ENCODE measurements at regions not wholly inside any gene's neighbourhood (a gene's known extent, or its start where the extent isn't known, plus 50 kb on each side); places are given as distances from the start of the nearest gene placed in this dataset.
"Not testable (repeated sequence)": the region's sequence is repeated elsewhere in the genome, so short reads cannot be mapped to it uniquely, and the experiment has no call there.

DNA sequence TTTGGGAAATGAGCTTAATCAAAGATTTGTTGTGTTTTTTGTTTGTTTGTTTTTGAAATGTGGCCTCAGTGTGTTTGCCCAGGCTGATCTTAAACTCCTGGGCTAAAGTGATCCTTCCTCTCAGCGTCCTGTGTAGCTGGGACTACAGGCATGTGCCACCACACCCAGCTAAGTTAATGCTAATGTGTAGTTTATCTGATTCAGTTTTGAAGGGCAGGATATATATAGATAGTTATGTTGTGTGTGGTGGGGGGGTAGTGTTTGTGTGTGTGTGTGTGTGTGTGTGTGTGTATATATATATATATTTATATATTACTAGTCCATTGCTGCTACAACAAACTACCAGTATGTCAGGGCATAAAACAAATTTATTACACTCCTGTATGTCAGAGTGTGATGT, 108.1 kb upstream of the PTPN20 start:
- intact Hi-C loops (cut with micrococcal nuclease); H3K9ac ChIP-seq (ENCODE audit: insufficient read depth, low read length, poor library complexity, severe bottlenecking); H3K4me1 Mint-ChIP-seq; H3K79me2 ChIP-seq (ENCODE audit: insufficient read depth, low read length); DNase-seq; H3K9me3 Mint-ChIP-seq; H3K27ac Mint-ChIP-seq; H3K36me3 Mint-ChIP-seq; H3K4me3 Mint-ChIP-seq; H2AFZ ChIP-seq (ENCODE audit: insufficient read depth, low read depth, low read length, poor library complexity, severe bottlenecking); H3K9me3 ChIP-seq (replicated peaks in 1 of 2; ENCODE audit: control insufficient read depth in 1 of 2, insufficient read depth in 1 of 2, low read length in 2 of 2); H3K27me3 Mint-ChIP-seq (ENCODE audit: low read depth in 3 of 3); H3K27ac ChIP-seq (ENCODE audit: low read depth in 1 of 2, low read length in 2 of 2); H3K27me3 ChIP-seq (ENCODE audit: control insufficient read depth in 2 of 2, insufficient read depth in 2 of 2, low read length in 2 of 2); H3K36me3 ChIP-seq (replicated peaks in 1 of 2; ENCODE audit: control insufficient read depth in 1 of 2, insufficient read depth in 2 of 2, low read length in 2 of 2); H3K4me3 ChIP-seq (replicated peaks in 1 of 3; ENCODE audit: low read depth in 2 of 3, low read length in 3 of 3); H3K4me1 ChIP-seq (ENCODE audit: control insufficient read depth in 1 of 2, insufficient read depth in 2 of 2, low read length in 2 of 2); H3K4me2 ChIP-seq (replicated peaks; ENCODE audit: extremely low read depth, low read length, poor library complexity, severe bottlenecking); H4K20me1 ChIP-seq (ENCODE audit: insufficient read depth, low read length): not testable (repeated sequence)
- WGBS (ENCODE audit: insufficient coverage) = no CpG with 5 or more reads among the region's 1 CpG

DNA sequence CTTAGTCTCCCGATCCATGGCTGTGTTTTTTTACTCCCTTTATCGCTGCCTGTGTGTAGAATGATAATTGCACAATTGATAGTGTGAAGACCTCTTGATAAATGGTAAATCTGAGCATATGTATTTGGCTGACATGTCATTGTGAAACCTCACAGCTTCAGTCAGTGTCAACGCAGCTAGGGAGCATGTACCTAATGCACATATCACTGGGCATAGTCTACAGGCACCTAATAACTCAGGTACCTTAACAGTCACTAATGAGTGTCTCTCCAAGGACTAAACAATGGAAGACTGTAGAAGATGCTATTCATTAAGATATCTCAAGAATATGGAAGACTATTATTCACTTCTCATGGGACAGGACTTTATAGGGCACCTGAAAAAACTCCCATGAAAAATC, 101.0 kb upstream of the PTPN20 start:
- H3K79me2 ChIP-seq (ENCODE audit: insufficient read depth, low read length); H3K4me3 ChIP-seq (replicated peaks in 1 of 3; ENCODE audit: low read depth in 2 of 3, low read length in 3 of 3); H3K27ac Mint-ChIP-seq; intact Hi-C loops (cut with micrococcal nuclease); H2AFZ ChIP-seq (ENCODE audit: insufficient read depth, low read depth, low read length, poor library complexity, severe bottlenecking); H3K27me3 ChIP-seq (ENCODE audit: control insufficient read depth in 2 of 2, insufficient read depth in 2 of 2, low read length in 2 of 2); DNase-seq; H3K9me3 ChIP-seq (replicated peaks in 1 of 2; ENCODE audit: control insufficient read depth in 1 of 2, insufficient read depth in 1 of 2, low read length in 2 of 2); H3K27ac ChIP-seq (ENCODE audit: low read depth in 1 of 2, low read length in 2 of 2); H4K20me1 ChIP-seq (ENCODE audit: insufficient read depth, low read length); H3K4me1 ChIP-seq (ENCODE audit: control insufficient read depth in 1 of 2, insufficient read depth in 2 of 2, low read length in 2 of 2); H3K36me3 Mint-ChIP-seq; H3K4me1 Mint-ChIP-seq; H3K4me3 Mint-ChIP-seq; H3K9me3 Mint-ChIP-seq; H3K36me3 ChIP-seq (replicated peaks in 1 of 2; ENCODE audit: control insufficient read depth in 1 of 2, insufficient read depth in 2 of 2, low read length in 2 of 2); H3K9ac ChIP-seq (ENCODE audit: insufficient read depth, low read length, poor library complexity, severe bottlenecking); H3K4me2 ChIP-seq (replicated peaks; ENCODE audit: extremely low read depth, low read length, poor library complexity, severe bottlenecking); H3K27me3 Mint-ChIP-seq (ENCODE audit: low read depth in 3 of 3): not testable (repeated sequence)
- no CpG with 5 or more reads among the region's 3 CpGs for WGBS (ENCODE audit: insufficient coverage)

DNA sequence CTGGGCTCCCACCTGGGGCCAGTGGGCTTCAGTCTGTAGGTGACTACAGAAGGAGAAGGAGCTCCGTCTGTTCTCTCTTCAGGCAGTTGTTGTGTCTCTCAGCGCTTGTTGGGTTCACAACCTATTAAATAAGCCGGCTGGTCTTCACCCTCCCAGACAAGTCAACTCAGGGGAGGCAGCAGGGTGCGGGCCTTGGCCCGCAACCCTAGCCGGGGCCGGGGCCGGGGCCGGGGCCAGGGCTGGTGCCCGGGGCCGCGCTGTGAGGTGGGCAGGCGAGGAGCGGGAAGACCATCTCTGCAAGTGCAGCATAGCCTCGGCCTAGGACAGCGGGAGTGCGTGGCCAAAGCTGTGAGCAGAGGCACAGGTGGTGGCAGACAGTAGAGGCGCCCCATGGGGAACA, 95.1 kb upstream of the PTPN20 start:
- H3K9me3 Mint-ChIP-seq; H3K9ac ChIP-seq (ENCODE audit: insufficient read depth, low read length, poor library complexity, severe bottlenecking); H3K4me2 ChIP-seq (replicated peaks; ENCODE audit: extremely low read depth, low read length, poor library complexity, severe bottlenecking); H3K4me1 Mint-ChIP-seq; H3K27ac ChIP-seq (ENCODE audit: low read depth in 1 of 2, low read length in 2 of 2); H3K36me3 ChIP-seq (replicated peaks in 1 of 2; ENCODE audit: control insufficient read depth in 1 of 2, insufficient read depth in 2 of 2, low read length in 2 of 2); H3K4me3 ChIP-seq (replicated peaks in 1 of 3; ENCODE audit: low read depth in 2 of 3, low read length in 3 of 3); H3K27me3 ChIP-seq (ENCODE audit: control insufficient read depth in 2 of 2, insufficient read depth in 2 of 2, low read length in 2 of 2); H3K9me3 ChIP-seq (replicated peaks in 1 of 2; ENCODE audit: control insufficient read depth in 1 of 2, insufficient read depth in 1 of 2, low read length in 2 of 2); H3K4me1 ChIP-seq (ENCODE audit: control insufficient read depth in 1 of 2, insufficient read depth in 2 of 2, low read length in 2 of 2); H3K79me2 ChIP-seq (ENCODE audit: insufficient read depth, low read length); H2AFZ ChIP-seq (ENCODE audit: insufficient read depth, low read depth, low read length, poor library complexity, severe bottlenecking); H3K36me3 Mint-ChIP-seq; H3K4me3 Mint-ChIP-seq; DNase-seq; H4K20me1 ChIP-seq (ENCODE audit: insufficient read depth, low read length); H3K27ac Mint-ChIP-seq; intact Hi-C loops (cut with micrococcal nuclease); H3K27me3 Mint-ChIP-seq (ENCODE audit: low read depth in 3 of 3): not testable (repeated sequence)
- WGBS (ENCODE audit: insufficient coverage) = no CpG with 5 or more reads among the region's 18 CpGs

DNA sequence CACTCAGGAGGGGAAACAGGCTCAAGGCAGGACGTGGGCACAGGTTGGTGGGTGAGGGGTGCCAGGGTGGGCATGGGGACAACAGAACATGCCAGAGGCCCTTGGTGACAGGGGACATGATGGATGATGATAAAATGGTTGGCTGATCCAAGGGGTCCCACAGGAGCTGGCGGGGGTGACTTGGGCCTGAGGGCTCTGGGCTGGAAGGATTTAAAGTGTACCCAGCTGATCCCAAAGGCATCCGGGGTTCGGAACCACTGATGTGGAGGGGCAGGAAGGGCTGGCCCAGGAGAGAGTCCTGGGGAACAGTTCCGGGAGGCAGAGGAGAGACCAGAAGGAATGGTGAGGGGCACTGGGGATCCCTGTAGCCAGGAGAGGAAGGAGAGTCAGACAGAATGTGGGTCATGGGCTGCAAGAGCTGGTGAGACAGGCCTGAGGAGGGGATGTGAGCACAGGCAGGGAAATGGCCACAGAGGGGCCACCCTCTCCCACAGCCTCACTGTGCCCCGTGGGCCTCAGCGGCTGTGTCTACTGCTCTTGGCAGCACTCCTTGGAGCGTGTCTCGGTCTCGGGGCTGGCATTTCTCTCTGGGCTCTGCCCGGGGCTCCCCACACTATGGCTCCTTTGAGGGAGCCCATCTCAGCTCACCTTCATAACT, 70.7 kb upstream of the PTPN20 start:
- H3K27ac Mint-ChIP-seq; H3K36me3 Mint-ChIP-seq; H3K4me1 ChIP-seq (ENCODE audit: control insufficient read depth in 1 of 2, insufficient read depth in 2 of 2, low read length in 2 of 2); H3K9me3 Mint-ChIP-seq; DNase-seq; H3K27me3 ChIP-seq (ENCODE audit: control insufficient read depth in 2 of 2, insufficient read depth in 2 of 2, low read length in 2 of 2); H3K4me3 ChIP-seq (replicated peaks in 1 of 3; ENCODE audit: low read depth in 2 of 3, low read length in 3 of 3); H3K4me3 Mint-ChIP-seq; H4K20me1 ChIP-seq (ENCODE audit: insufficient read depth, low read length); H3K27me3 Mint-ChIP-seq (ENCODE audit: low read depth in 3 of 3); H3K27ac ChIP-seq (ENCODE audit: low read depth in 1 of 2, low read length in 2 of 2); H3K9ac ChIP-seq (ENCODE audit: insufficient read depth, low read length, poor library complexity, severe bottlenecking); H2AFZ ChIP-seq (ENCODE audit: insufficient read depth, low read depth, low read length, poor library complexity, severe bottlenecking); H3K4me1 Mint-ChIP-seq; H3K36me3 ChIP-seq (replicated peaks in 1 of 2; ENCODE audit: control insufficient read depth in 1 of 2, insufficient read depth in 2 of 2, low read length in 2 of 2); intact Hi-C loops (cut with micrococcal nuclease); H3K9me3 ChIP-seq (replicated peaks in 1 of 2; ENCODE audit: control insufficient read depth in 1 of 2, insufficient read depth in 1 of 2, low read length in 2 of 2); H3K79me2 ChIP-seq (ENCODE audit: insufficient read depth, low read length); H3K4me2 ChIP-seq (replicated peaks; ENCODE audit: extremely low read depth, low read length, poor library complexity, severe bottlenecking): not testable (repeated sequence)
- 100% methylated on average over 3 of the region's 11 CpGs for WGBS (ENCODE audit: insufficient coverage)
